ENCODE measurements at regions not wholly inside any gene's neighbourhood (a gene's known extent, or its start where the extent isn't known, plus 50 kb on each side); places are given as distances from the start of the nearest gene placed in this dataset.
"Not testable (repeated sequence)": the region's sequence is repeated elsewhere in the genome, so short reads cannot be mapped to it uniquely, and the experiment has no call there.

DNA sequence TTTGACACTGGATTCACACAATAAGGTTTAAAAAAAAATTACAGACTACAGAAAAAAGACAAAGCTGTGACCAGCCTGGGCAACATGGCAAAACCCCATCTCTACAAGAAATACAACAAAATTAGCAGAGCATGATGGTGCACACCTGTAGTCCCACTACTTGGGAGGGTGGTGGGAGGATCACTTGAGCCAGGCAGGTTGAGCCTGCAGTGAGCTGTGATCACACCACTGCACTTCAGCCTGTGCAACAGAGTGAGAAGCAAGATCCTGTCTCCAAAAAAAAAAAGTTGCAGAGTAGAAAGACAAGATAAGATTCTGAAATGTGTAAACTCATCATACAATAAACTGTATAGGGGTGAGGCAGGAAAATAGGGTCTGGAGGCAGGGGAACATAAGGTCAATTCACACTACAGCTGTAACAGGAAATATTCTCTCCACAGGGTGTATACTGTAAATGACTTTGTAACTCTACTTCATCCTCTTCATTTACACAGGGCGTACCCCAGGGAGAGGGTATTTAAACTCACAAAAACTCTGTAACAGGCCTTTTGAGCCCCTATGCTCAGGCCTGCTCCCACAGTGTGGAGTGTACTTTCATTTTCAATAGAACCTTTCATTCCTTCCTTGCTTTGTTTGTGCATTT lies 112.6 kb upstream of the MAPK10 start:
- Histone ChIP-seq H3K27me3 (ENCODE audit: control insufficient read depth, insufficient read depth, low read length) (no peaks in the 10 kb centered on the region), H3K36me3 (ENCODE audit: control insufficient read depth, insufficient read depth, low read length) (no peaks in the 10 kb centered on the region), H3K4me2 (ENCODE audit: low read length) (no peak overlapping the region), H3K27ac (no peak overlapping the region), H2AFZ (no peak overlapping the region), H3K4me3 (ENCODE audit: low read depth, low read length) (no peak overlapping the region), H3K79me2 (no peaks in the 10 kb centered on the region), H3K9me3 (ENCODE audit: control insufficient read depth, low read length) (no peaks in the 10 kb centered on the region), H3K9ac (no peak overlapping the region), H3K4me1 (no peaks in the 10 kb centered on the region)
- no peak for TF ChIP-seq CTCF (IDR thresholded peaks at IDR 0.05)

DNA sequence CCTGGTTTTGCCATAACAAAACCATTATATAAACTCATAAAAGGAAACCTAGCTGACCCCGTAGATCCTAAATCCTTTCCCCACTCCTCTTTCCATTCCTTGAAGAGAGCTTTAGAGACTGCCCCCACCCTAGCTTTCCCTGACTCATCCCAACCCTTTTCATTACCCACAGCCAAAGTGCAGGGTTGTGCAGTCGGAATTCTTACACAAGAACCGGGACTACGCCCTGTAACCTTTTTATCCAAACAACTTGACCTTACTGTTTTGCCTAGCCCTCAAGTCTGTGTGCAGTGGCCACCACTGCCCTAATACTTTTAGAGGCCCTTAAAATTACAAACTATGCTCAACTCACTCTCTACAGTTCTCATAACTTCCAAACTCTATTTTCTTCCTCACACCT lies 116.0 kb upstream of the PTPN13 start:
- not testable (repeated sequence) for H3K79me2 ChIP-seq; H3K9ac ChIP-seq; H3K27me3 ChIP-seq (ENCODE audit: control insufficient read depth, insufficient read depth, low read length); H3K4me3 ChIP-seq (ENCODE audit: low read depth, low read length); H3K4me2 ChIP-seq (ENCODE audit: low read length); H3K9me3 ChIP-seq (ENCODE audit: control insufficient read depth, low read length); H3K36me3 ChIP-seq (ENCODE audit: control insufficient read depth, insufficient read depth, low read length); H2AFZ ChIP-seq; H3K4me1 ChIP-seq; H3K27ac ChIP-seq

- H3K36me3 ChIP-seq (ENCODE audit: control insufficient read depth, insufficient read depth, low read length), result no peaks in the 10 kb centered on the region
- no peak overlapping the region for H3K4me2 ChIP-seq (ENCODE audit: low read length)
- no peaks in the 10 kb centered on the region for H3K79me2 ChIP-seq
- no peak overlapping the region for H3K9ac ChIP-seq
- no peak overlapping the region for H3K4me3 ChIP-seq (ENCODE audit: low read depth, low read length)
- no peak overlapping the region for H2AFZ ChIP-seq
- H3K27me3 ChIP-seq (ENCODE audit: control insufficient read depth, insufficient read depth, low read length), result no peaks in the 10 kb centered on the region
- TF ChIP-seq CTCF (IDR thresholded peaks at IDR 0.05), result no peak
- no peaks in the 10 kb centered on the region for H3K4me1 ChIP-seq
- no peaks in the 10 kb centered on the region for H3K9me3 ChIP-seq (ENCODE audit: control insufficient read depth, low read length)
- H3K27ac ChIP-seq, result no peak overlapping the region
Observed at GRCh38 chr4:86481440-86481839, 112.7 kb upstream of the PTPN13 start.

GRCh38 chr4:86482306-86483172 lies 111.6 kb upstream of the PTPN13 start:
- Histone ChIP-seq H3K4me1 (no peaks in the 10 kb centered on the region), H3K4me2 (ENCODE audit: low read length) (no peak overlapping the region), H3K36me3 (ENCODE audit: control insufficient read depth, insufficient read depth, low read length) (no peaks in the 10 kb centered on the region), H2AFZ (no peak overlapping the region), H3K9ac (no peak overlapping the region), H3K9me3 (ENCODE audit: control insufficient read depth, low read length) (no peaks in the 10 kb centered on the region), H3K4me3 (ENCODE audit: low read depth, low read length) (no peak overlapping the region), H3K27me3 (ENCODE audit: control insufficient read depth, insufficient read depth, low read length) (no peaks in the 10 kb centered on the region), H3K27ac (no peak overlapping the region), H3K79me2 (no peaks in the 10 kb centered on the region)
- no peak for TF ChIP-seq CTCF (IDR thresholded peaks at IDR 0.05)

DNA sequence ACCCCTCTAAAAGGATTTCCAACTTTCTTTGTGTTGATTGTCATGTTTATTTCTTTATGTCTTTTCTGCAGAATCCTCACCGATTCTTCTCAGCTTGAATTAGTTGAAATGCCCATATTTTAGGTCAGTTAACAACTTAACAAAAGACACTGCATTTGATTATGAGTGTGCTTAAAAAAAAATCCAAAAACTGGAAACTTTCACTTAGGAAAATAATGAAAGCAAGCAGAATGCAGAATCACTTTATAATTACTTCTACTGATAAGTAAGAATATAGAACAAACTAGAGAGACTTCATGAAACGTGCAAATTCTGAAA lies 111.0 kb upstream of the PTPN13 start:
- H3K27ac ChIP-seq, result no peak overlapping the region
- H3K27me3 ChIP-seq (ENCODE audit: control insufficient read depth, insufficient read depth, low read length), result no peaks in the 10 kb centered on the region
- H3K9me3 ChIP-seq (ENCODE audit: control insufficient read depth, low read length), result no peaks in the 10 kb centered on the region
- TF ChIP-seq CTCF (IDR thresholded peaks at IDR 0.05), result no peak
- no peak overlapping the region for H3K9ac ChIP-seq
- H3K4me1 ChIP-seq, result no peaks in the 10 kb centered on the region
- H3K4me3 ChIP-seq (ENCODE audit: low read depth, low read length), result no peak overlapping the region
- H3K36me3 ChIP-seq (ENCODE audit: control insufficient read depth, insufficient read depth, low read length), result no peaks in the 10 kb centered on the region
- no peaks in the 10 kb centered on the region for H3K79me2 ChIP-seq
- no peak overlapping the region for H2AFZ ChIP-seq
- H3K4me2 ChIP-seq (ENCODE audit: low read length), result no peak overlapping the region

Data from parathyroid adenoma (tissue), 2 donors.